ENCODE measurements at regions not wholly inside any gene's neighbourhood (a gene's known extent, or its start where the extent isn't known, plus 50 kb on each side); places are given as distances from the start of the nearest gene placed in this dataset.

DNA sequence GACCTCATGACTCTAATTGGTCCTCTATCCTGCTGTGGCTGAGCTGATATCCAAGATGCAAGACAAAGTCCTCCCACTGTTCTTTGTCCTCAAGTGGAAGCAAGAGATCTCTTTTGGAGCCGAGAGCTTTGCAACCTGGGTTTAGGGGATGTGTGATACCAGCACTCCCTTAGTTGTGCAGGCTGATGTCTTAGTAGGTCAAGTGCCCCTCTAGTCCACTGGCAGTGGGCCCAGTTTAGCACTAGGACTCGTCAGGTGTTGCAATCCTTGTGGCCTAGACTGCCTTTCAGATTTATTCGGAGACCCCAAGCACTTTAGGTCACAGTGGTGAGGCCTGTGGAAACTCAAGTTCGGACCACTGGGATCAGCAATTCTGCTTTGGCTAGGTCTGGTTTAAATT, 64.0 kb downstream of the GPRASP3 start:
- ATAC-seq (no peak), DNase-seq (ENCODE audit: low spot score) (no peak)
- Histone ChIP-seq H3K79me2 (replicated peaks; ENCODE audit: insufficient read depth) (peaks cover 15% of the 10 kb centered on the region; the same call in 1 of the 2 replicates), H3K27me3 (ENCODE audit: insufficient read depth) (no peaks in the 10 kb centered on the region), H3K4me3 (no peak overlapping the region), H2AFZ (no peak overlapping the region), H3K4me1 (ENCODE audit: insufficient read depth) (peaks cover 27% of the 10 kb centered on the region), H4K20me1 (replicated peaks; ENCODE audit: insufficient read depth) (no peaks in the 10 kb centered on the region), H3K4me2 (no peak overlapping the region), H3F3A (replicated peaks; ENCODE audit: low read depth) (no peaks in the 10 kb centered on the region; the same call in 1 of the 2 replicates), H3K27ac (ENCODE audit: low read depth) (no peak overlapping the region), H3K9me2 (ENCODE audit: insufficient read depth) (no peaks in the 10 kb centered on the region), H3K36me3 (ENCODE audit: insufficient read depth) (no peaks in the 10 kb centered on the region)
- TF ChIP-seq NANOG (IDR thresholded peaks at IDR 0.05; ENCODE audit: borderline replicate concordance) (no peak), POLR2AphosphoS5 (IDR thresholded peaks at IDR 0.05; ENCODE audit: low read depth) (no peak), ZNF114 (CRISPR knock-in tag; IDR thresholded peaks at IDR 0.05) (no peak), STAT1 (IDR thresholded peaks at IDR 0.05; ENCODE audit: unreplicated experiment) (no peak), JUNB (IDR thresholded peaks at IDR 0.05; ENCODE audit: unreplicated experiment) (no peak), EZH2phosphoT487 (IDR thresholded peaks at IDR 0.05; ENCODE audit: unreplicated experiment) (no peak), ZNF331 (CRISPR knock-in tag; IDR thresholded peaks at IDR 0.05; ENCODE audit: low read depth) (no peak), EZH2 (IDR thresholded peaks at IDR 0.05; ENCODE audit: low read depth, unreplicated experiment) (no peak)
- TF ChIP-seq, protein P1, sequence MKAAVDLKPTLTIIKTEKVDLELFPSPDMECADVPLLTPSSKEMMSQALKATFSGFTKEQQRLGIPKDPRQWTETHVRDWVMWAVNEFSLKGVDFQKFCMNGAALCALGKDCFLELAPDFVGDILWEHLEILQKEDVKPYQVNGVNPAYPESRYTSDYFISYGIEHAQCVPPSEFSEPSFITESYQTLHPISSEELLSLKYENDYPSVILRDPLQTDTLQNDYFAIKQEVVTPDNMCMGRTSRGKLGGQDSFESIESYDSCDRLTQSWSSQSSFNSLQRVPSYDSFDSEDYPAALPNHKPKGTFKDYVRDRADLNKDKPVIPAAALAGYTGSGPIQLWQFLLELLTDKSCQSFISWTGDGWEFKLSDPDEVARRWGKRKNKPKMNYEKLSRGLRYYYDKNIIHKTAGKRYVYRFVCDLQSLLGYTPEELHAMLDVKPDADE (IDR thresholded peaks at IDR 0.05), result no peak
- TF ChIP-seq, protein P2, sequence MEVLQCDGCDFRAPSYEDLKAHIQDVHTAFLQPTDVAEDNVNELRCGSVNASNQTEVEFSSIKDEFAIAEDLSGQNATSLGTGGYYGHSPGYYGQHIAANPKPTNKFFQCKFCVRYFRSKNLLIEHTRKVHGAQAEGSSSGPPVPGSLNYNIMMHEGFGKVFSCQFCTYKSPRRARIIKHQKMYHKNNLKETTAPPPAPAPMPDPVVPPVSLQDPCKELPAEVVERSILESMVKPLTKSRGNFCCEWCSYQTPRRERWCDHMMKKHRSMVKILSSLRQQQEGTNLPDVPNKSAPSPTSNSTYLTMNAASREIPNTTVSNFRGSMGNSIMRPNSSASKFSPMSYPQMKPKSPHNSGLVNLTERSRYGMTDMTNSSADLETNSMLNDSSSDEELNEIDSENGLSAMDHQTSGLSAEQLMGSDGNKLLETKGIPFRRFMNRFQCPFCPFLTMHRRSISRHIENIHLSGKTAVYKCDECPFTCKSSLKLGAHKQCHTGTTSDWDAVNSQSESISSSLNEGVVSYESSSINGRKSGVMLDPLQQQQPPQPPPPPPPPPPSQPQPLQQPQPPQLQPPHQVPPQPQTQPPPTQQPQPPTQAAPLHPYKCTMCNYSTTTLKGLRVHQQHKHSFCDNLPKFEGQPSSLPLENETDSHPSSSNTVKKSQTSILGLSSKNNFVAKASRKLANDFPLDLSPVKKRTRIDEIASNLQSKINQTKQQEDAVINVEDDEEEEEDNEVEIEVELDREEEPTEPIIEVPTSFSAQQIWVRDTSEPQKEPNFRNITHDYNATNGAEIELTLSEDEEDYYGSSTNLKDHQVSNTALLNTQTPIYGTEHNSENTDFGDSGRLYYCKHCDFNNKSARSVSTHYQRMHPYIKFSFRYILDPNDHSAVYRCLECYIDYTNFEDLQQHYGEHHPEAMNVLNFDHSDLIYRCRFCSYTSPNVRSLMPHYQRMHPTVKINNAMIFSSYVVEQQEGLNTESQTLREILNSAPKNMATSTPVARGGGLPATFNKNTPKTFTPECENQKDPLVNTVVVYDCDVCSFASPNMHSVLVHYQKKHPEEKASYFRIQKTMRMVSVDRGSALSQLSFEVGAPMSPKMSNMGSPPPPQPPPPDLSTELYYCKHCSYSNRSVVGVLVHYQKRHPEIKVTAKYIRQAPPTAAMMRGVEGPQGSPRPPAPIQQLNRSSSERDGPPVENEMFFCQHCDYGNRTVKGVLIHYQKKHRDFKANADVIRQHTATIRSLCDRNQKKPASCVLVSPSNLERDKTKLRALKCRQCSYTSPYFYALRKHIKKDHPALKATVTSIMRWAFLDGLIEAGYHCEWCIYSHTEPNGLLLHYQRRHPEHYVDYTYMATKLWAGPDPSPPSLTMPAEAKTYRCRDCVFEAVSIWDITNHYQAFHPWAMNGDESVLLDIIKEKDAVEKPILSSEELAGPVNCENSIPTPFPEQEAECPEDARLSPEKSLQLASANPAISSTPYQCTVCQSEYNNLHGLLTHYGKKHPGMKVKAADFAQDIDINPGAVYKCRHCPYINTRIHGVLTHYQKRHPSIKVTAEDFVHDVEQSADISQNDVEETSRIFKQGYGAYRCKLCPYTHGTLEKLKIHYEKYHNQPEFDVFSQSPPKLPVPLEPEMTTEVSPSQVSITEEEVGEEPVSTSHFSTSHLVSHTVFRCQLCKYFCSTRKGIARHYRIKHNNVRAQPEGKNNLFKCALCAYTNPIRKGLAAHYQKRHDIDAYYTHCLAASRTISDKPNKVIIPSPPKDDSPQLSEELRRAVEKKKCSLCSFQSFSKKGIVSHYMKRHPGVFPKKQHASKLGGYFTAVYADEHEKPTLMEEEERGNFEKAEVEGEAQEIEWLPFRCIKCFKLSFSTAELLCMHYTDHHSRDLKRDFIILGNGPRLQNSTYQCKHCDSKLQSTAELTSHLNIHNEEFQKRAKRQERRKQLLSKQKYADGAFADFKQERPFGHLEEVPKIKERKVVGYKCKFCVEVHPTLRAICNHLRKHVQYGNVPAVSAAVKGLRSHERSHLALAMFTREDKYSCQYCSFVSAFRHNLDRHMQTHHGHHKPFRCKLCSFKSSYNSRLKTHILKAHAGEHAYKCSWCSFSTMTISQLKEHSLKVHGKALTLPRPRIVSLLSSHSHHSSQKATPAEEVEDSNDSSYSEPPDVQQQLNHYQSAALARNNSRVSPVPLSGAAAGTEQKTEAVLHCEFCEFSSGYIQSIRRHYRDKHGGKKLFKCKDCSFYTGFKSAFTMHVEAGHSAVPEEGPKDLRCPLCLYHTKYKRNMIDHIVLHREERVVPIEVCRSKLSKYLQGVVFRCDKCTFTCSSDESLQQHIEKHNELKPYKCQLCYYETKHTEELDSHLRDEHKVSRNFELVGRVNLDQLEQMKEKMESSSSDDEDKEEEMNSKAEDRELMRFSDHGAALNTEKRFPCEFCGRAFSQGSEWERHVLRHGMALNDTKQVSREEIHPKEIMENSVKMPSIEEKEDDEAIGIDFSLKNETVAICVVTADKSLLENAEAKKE (CRISPR knock-in tag; IDR thresholded peaks at IDR 0.05), result no peak
- TF ChIP-seq, protein P3, sequence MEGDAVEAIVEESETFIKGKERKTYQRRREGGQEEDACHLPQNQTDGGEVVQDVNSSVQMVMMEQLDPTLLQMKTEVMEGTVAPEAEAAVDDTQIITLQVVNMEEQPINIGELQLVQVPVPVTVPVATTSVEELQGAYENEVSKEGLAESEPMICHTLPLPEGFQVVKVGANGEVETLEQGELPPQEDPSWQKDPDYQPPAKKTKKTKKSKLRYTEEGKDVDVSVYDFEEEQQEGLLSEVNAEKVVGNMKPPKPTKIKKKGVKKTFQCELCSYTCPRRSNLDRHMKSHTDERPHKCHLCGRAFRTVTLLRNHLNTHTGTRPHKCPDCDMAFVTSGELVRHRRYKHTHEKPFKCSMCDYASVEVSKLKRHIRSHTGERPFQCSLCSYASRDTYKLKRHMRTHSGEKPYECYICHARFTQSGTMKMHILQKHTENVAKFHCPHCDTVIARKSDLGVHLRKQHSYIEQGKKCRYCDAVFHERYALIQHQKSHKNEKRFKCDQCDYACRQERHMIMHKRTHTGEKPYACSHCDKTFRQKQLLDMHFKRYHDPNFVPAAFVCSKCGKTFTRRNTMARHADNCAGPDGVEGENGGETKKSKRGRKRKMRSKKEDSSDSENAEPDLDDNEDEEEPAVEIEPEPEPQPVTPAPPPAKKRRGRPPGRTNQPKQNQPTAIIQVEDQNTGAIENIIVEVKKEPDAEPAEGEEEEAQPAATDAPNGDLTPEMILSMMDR (conservative IDR thresholded peaks at IDR 0.05; ENCODE audit: low read depth in 2 of 2), result no peak
- TF ChIP-seq, protein P4, sequence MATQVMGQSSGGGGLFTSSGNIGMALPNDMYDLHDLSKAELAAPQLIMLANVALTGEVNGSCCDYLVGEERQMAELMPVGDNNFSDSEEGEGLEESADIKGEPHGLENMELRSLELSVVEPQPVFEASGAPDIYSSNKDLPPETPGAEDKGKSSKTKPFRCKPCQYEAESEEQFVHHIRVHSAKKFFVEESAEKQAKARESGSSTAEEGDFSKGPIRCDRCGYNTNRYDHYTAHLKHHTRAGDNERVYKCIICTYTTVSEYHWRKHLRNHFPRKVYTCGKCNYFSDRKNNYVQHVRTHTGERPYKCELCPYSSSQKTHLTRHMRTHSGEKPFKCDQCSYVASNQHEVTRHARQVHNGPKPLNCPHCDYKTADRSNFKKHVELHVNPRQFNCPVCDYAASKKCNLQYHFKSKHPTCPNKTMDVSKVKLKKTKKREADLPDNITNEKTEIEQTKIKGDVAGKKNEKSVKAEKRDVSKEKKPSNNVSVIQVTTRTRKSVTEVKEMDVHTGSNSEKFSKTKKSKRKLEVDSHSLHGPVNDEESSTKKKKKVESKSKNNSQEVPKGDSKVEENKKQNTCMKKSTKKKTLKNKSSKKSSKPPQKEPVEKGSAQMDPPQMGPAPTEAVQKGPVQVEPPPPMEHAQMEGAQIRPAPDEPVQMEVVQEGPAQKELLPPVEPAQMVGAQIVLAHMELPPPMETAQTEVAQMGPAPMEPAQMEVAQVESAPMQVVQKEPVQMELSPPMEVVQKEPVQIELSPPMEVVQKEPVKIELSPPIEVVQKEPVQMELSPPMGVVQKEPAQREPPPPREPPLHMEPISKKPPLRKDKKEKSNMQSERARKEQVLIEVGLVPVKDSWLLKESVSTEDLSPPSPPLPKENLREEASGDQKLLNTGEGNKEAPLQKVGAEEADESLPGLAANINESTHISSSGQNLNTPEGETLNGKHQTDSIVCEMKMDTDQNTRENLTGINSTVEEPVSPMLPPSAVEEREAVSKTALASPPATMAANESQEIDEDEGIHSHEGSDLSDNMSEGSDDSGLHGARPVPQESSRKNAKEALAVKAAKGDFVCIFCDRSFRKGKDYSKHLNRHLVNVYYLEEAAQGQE (IDR thresholded peaks at IDR 0.05; ENCODE audit: unreplicated experiment), result no peak
- H3K27me3 Mint-ChIP-seq (ENCODE audit: insufficient read depth, low read depth, poor library complexity), result no peaks in the 10 kb centered on the region
- H3K9me3 Mint-ChIP-seq, result peaks cover 6% of the 10 kb centered on the region; the same call in 2 of the 3 replicates
- peaks cover 24% of the 10 kb centered on the region; the same call in 2 of the 3 replicates for H3K36me3 Mint-ChIP-seq (ENCODE audit: low read depth)
- H3K4me3 Mint-ChIP-seq, result no peak overlapping the region
- H3K4me1 Mint-ChIP-seq, result peaks cover 26% of the 10 kb centered on the region
- no peak overlapping the region for H3K27ac Mint-ChIP-seq
